ENCODE measurements at regions not wholly inside any gene's neighbourhood (a gene's known extent, or its start where the extent isn't known, plus 50 kb on each side); places are given as distances from the start of the nearest gene placed in this dataset.
"Not testable (repeated sequence)": the region's sequence is repeated elsewhere in the genome, so short reads cannot be mapped to it uniquely, and the experiment has no call there.

- DNase-seq (ENCODE audit: low spot score), result peak; percentile 72
Observed at GRCh38 chr9:62798884-62799850, 1609.3 kb downstream of the SPATA31A7 start.

- DNase-seq (ENCODE audit: low spot score), result peak; percentile 57
Observed at GRCh38 chr9:62799851-62800371, 1610.1 kb downstream of the SPATA31A7 start.

GRCh38 chr9:62800451-62801371, 1610.9 kb downstream of the SPATA31A7 start:
- peak; percentile 47 for DNase-seq (ENCODE audit: low spot score)

- DNase-seq (ENCODE audit: low spot score), result peak; percentile 19
Observed at GRCh38 chr9:62801372-62801811, 1611.6 kb downstream of the SPATA31A7 start.

GRCh38 chr9:62801961-62802718, 1612.3 kb downstream of the SPATA31A7 start:
- DNase-seq (ENCODE audit: low spot score), result peak; percentile 100

- DNase-seq (ENCODE audit: low spot score), result not testable (repeated sequence)
Observed at GRCh38 chr9:62802719-62803079, 1612.9 kb downstream of the SPATA31A7 start.

GRCh38 chr9:62803099-62803498, 1613.3 kb downstream of the SPATA31A7 start:
- DNase-seq (ENCODE audit: low spot score), result peak; percentile 32

- not testable (repeated sequence) for DNase-seq (ENCODE audit: low spot score)
Observed at GRCh38 chr9:62804314-62804713, 1614.5 kb downstream of the SPATA31A7 start.

GRCh38 chr9:62807424-62807823, 1617.6 kb downstream of the SPATA31A7 start:
- DNase-seq (ENCODE audit: low spot score), result not testable (repeated sequence)

GRCh38 chr9:62808081-62808480, 1618.2 kb downstream of the SPATA31A7 start:
- DNase-seq (ENCODE audit: low spot score), result not testable (repeated sequence)

GRCh38 chr9:62810318-62810717, 1620.5 kb downstream of the SPATA31A7 start:
- not testable (repeated sequence) for DNase-seq (ENCODE audit: low spot score)

GRCh38 chr9:62810811-62811315, 1621.0 kb downstream of the SPATA31A7 start:
- DNase-seq (ENCODE audit: low spot score), result not testable (repeated sequence)

GRCh38 chr9:62815436-62815835, 1625.6 kb downstream of the SPATA31A7 start:
- DNase-seq (ENCODE audit: low spot score), result not testable (repeated sequence)

- not testable (repeated sequence) for DNase-seq (ENCODE audit: low spot score)
Observed at GRCh38 chr9:62816331-62816730, 1626.5 kb downstream of the SPATA31A7 start.

- not testable (repeated sequence) for DNase-seq (ENCODE audit: low spot score)
Observed at GRCh38 chr9:62817214-62817613, 1627.4 kb downstream of the SPATA31A7 start.

GRCh38 chr9:62822185-62822584, 1632.3 kb downstream of the SPATA31A7 start:
- not testable (repeated sequence) for DNase-seq (ENCODE audit: low spot score)

GRCh38 chr9:62827957-62828907, 1638.4 kb downstream of the SPATA31A7 start:
- DNase-seq (ENCODE audit: low spot score), result not testable (repeated sequence)

GRCh38 chr9:62830829-62831459, 1641.1 kb downstream of the SPATA31A7 start:
- DNase-seq (ENCODE audit: low spot score), result not testable (repeated sequence)
